ENCODE measurements at regions not wholly inside any gene's neighbourhood (a gene's known extent, or its start where the extent isn't known, plus 50 kb on each side); places are given as distances from the start of the nearest gene placed in this dataset.

DNA sequence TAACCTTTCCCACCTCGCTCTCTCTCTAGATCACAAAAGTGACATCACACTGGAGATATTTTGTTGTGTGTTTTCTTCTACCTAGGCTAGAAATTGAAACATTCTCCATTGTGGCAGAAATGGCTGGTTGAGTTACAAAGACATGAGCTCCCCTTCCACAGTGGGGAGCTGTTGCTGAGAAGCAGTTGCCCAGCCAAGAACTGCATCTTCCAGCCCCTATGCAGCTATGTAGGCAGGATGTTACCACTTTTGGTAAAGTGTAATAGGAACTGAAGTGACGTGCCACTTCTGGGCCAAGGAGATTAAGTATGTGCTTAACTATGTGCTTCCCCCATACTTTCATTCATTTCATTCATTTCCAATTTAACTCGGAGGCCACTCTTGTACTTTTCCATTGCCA, 138.7 kb upstream of the E2F7 start:
- no peak for TF ChIP-seq POLR2A (IDR thresholded peaks at IDR 0.05)
- TF ChIP-seq, protein P1, sequence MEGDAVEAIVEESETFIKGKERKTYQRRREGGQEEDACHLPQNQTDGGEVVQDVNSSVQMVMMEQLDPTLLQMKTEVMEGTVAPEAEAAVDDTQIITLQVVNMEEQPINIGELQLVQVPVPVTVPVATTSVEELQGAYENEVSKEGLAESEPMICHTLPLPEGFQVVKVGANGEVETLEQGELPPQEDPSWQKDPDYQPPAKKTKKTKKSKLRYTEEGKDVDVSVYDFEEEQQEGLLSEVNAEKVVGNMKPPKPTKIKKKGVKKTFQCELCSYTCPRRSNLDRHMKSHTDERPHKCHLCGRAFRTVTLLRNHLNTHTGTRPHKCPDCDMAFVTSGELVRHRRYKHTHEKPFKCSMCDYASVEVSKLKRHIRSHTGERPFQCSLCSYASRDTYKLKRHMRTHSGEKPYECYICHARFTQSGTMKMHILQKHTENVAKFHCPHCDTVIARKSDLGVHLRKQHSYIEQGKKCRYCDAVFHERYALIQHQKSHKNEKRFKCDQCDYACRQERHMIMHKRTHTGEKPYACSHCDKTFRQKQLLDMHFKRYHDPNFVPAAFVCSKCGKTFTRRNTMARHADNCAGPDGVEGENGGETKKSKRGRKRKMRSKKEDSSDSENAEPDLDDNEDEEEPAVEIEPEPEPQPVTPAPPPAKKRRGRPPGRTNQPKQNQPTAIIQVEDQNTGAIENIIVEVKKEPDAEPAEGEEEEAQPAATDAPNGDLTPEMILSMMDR (IDR thresholded peaks at IDR 0.05), result no peak
